ENCODE measurements at regions not wholly inside any gene's neighbourhood (a gene's known extent, or its start where the extent isn't known, plus 50 kb on each side); places are given as distances from the start of the nearest gene placed in this dataset.

DNA sequence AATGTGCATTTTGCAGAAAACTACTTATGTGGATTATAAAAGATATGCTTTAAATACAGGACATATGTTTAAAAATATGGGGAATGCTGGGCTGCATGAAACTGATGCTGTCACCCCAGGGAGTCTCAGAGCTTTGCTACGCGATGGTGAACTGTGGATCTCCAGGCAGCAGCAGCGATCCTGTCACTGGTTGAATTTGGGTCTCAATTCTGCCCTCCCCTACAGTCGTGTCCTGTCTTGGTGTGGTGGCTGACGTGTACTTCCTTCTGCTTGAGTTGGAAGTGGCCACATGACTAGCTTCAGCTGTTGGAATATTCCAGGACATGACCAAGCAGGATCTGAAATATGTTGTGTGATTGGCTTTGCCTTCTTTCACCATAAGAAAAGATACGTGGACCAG is 222.9 kb upstream of the AJAP1 start:
- Mint-ChIP-seq H3K4me1 (peaks cover 0 to 2% (median 0%) of the 10 kb centered on the region in 3 donors), H3K36me3 (peaks cover 1% of the 10 kb centered on the region), H3K27ac (no peak overlapping the region), H3K4me3 (no peak overlapping the region), H3K9me3 (peaks cover 0 to 7% (median 6%) of the 10 kb centered on the region in 3 donors), H3K27me3 (no peaks in the 10 kb centered on the region)

DNA sequence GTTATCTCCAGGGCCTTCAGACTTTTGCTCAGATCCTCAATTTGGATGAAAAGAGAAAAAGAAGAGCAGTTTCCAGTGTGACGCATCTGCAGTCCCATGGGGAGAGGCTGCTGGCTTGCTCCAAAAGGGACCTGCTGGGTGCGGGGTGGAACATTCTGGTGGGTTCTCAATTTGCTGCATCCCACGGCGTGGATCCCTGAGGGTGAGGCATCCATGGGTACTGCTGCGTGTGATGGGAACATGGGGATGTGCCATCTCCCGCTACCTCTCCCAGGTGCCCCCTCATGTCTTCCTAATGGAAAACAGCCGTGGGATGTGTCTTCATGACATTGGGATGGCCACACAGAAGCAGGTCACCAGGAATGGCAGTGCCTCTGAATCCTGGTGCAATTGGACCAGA is 221.3 kb upstream of the AJAP1 start:
- H3K4me3 Mint-ChIP-seq = no peak overlapping the region
- H3K27ac Mint-ChIP-seq = peak overlapping the region in 1 of 3 donors; percentile 11
- peaks cover 0 to 2% (median 0%) of the 10 kb centered on the region in 3 donors for H3K4me1 Mint-ChIP-seq
- H3K27me3 Mint-ChIP-seq = no peaks in the 10 kb centered on the region
- peaks cover 4 to 8% (median 8%) of the 10 kb centered on the region in 3 donors for H3K9me3 Mint-ChIP-seq
- peaks cover 1% of the 10 kb centered on the region for H3K36me3 Mint-ChIP-seq

DNA sequence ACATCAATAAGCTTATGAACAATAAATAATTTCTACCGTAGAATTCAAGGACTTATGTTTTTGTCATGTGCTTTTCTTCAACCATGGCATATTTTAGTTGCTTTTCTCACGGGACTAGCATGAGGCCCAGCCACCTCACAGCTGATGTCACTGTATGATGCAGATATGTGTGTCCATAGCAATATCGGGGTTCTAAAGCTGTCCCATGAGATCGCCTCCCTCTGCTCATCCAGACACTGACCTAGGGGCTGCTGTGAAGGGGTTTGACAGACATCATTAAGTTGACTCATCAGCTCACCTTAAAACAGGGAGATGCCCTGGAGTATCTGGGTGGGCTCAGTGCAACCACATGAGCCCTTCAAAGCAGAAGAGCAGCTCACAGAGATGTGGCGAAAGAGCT is 210.3 kb upstream of the AJAP1 start:
- Mint-ChIP-seq H3K27me3 (peaks cover 9% of the 10 kb centered on the region), H3K27ac (no peak overlapping the region), H3K36me3 (no peaks in the 10 kb centered on the region)

DNA sequence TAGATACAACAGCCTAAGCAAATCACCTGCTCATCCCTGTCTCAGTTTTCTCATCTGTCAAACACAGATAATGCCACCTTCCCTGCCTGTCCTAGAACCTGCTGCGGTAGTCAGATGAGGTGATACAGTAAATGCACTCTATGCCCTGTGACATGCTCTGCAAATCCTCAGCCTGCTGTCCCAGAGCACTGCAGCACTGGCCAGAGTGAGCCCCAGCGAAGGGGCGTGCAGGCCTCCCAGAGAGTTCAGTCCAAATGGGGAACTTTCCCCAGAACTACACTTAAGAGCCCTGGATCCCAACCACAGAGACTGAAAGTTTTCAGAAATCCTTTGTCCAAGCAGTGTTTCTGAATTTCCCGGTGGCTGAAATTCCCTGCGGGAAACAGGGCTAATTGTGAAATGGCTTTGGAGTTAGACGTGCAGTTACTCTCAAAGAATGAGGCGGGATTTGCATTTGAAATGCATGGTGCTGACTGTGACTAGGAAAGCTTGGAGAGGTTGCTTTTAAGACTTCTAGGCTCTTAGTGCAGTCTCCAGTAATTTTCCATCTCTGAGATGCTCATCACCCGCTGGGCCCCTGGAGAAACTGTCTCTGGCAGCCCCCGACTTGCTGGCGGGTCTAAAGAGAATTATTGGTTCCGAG is 206.5 kb upstream of the AJAP1 start:
- H3K9me3 Mint-ChIP-seq = peaks cover 0 to 2% (median 0%) of the 10 kb centered on the region in 3 donors
- H3K27ac Mint-ChIP-seq = no peak overlapping the region
- no peak overlapping the region for H3K4me3 Mint-ChIP-seq
- H3K4me1 Mint-ChIP-seq = no peaks in the 10 kb centered on the region
- peaks cover 10% of the 10 kb centered on the region for H3K27me3 Mint-ChIP-seq
- H3K36me3 Mint-ChIP-seq = no peaks in the 10 kb centered on the region

More for the DNA sequence above, 210.3 kb upstream of the AJAP1 start:
- Mint-ChIP-seq H3K4me1 (no peaks in the 10 kb centered on the region), H3K9me3 (peaks cover 0 to 6% (median 0%) of the 10 kb centered on the region in 3 donors), H3K4me3 (no peak overlapping the region)

DNA sequence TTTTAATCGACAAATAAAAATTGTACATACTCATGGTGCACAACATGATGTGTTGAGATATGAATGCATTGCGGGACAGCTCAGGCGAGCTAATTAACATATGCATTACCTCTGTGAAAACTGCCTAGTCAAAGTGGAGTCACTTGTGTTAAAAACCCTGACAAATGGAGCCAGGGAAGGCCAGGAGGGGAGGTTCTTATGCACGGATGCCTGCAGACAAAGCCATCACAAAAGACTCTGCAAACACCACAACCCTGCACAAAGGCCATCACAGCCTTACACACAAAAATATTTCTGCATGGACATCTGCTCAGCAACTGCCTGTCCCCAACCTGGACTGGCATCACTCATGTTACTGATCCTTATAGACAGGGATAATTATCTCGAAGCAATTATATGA is 204.4 kb upstream of the AJAP1 start:
- Mint-ChIP-seq H3K9me3 (no peaks in the 10 kb centered on the region), H3K36me3 (no peaks in the 10 kb centered on the region), H3K4me3 (no peak overlapping the region), H3K4me1 (no peaks in the 10 kb centered on the region), H3K27me3 (peaks cover 11% of the 10 kb centered on the region), H3K27ac (no peak overlapping the region)

DNA sequence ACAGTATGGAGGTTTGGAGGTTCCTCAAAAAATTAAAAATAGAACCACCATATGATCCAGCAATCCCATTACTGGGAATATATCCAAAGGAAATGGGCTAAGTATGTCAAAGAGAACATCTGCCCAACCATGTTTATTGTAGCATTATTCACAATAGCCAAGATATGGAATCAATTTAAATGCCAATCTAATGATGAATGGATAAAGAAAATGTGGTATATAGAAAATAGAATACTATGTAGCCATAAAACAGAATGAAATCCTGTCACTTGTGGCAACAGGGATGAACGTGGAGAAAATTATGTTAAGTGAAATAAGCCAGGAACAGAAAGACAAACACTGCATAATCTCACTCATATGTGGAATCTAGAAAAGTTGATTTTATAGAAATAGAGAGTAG is 201.7 kb upstream of the AJAP1 start:
- no peak overlapping the region for H3K4me3 Mint-ChIP-seq
- peaks cover 9% of the 10 kb centered on the region for H3K27me3 Mint-ChIP-seq
- no peaks in the 10 kb centered on the region for H3K36me3 Mint-ChIP-seq
- peaks cover 2 to 11% (median 3%) of the 10 kb centered on the region in 3 donors for H3K9me3 Mint-ChIP-seq
- H3K27ac Mint-ChIP-seq = no peak overlapping the region
- H3K4me1 Mint-ChIP-seq = no peaks in the 10 kb centered on the region

DNA sequence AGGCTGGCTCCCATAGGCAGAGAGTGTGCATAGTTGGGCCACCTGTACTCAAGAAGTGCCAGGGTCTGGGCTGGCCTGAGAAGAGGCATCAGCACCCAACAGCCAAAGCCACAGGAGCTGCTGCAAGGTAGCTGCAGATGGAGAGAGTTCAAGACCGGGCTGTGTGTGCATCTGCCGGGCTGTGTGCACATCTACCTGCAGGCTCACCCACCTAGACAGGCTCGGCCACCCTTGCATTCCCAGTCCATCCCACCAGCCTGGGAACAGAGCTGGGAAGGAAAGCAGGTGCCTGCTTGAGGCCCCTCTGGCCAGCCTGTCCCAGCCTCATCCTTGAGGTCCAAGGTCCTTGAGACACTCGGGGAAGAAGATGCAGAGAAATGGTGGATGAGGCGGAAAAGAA is 194.4 kb upstream of the AJAP1 start:
- Mint-ChIP-seq H3K36me3 (no peaks in the 10 kb centered on the region), H3K27me3 (no peaks in the 10 kb centered on the region), H3K4me3 (no peak overlapping the region), H3K27ac (no peak overlapping the region), H3K9me3 (peaks cover 2 to 11% (median 3%) of the 10 kb centered on the region in 3 donors), H3K4me1 (no peaks in the 10 kb centered on the region)

DNA sequence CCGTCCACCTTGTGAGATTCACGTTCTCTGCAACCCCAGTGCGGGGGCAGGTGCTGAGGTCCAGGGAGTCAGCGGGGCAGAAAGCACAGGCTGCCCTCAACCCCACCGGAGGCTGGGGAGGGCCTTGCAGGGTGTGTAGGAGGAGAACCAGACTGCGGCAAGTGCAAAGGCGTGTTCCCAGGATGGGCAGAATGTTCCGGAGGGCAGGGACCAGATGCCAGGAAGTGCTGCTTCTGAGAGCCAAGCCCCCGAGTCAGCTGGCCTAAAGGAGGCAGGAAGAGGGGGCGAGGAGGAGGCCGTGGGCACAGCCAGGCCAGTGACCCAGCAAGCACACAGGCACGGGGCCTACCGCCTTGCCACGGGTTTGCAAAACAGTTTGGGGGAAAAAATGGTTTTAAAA is 193.8 kb upstream of the AJAP1 start:
- no peak overlapping the region for H3K27ac Mint-ChIP-seq
- H3K36me3 Mint-ChIP-seq = no peaks in the 10 kb centered on the region
- H3K4me1 Mint-ChIP-seq = no peaks in the 10 kb centered on the region

DNA sequence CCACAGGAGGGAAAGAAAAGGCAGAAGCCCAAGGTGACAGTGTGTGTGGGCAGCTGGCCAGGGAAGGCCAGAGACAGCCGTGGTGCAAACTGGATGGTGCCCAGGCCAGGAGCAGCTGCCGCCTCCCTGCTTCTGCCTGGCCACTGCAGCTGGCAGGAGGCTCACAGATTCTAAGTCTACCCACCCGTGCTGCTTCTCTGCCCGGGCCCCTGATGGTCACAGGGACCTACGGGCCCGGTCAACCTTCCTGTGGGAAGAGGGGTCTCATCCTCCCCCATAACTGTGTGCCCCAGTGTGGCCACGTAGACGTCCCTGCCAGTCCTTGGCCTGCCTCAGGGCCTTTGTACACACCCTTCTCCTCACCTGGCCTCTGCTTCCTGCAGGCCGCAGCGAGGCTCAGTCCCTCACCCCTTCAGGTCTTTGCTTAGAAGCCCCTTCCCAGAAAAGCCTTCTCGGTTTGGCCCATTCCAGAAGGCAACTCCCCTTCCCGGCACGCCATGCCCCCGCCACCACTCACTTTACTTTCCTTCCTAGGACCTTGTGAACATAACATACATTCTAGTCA is 192.6 kb upstream of the AJAP1 start:
- H3K9me3 Mint-ChIP-seq = peaks cover 0 to 2% (median 0%) of the 10 kb centered on the region in 3 donors
- no peaks in the 10 kb centered on the region for H3K36me3 Mint-ChIP-seq
- H3K27ac Mint-ChIP-seq = no peak overlapping the region
- H3K4me3 Mint-ChIP-seq = no peak overlapping the region
- no peaks in the 10 kb centered on the region for H3K27me3 Mint-ChIP-seq
- H3K4me1 Mint-ChIP-seq = no peaks in the 10 kb centered on the region

More for the DNA sequence above, 193.8 kb upstream of the AJAP1 start:
- Mint-ChIP-seq H3K9me3 (peaks cover 2 to 10% (median 2%) of the 10 kb centered on the region in 3 donors), H3K27me3 (no peaks in the 10 kb centered on the region), H3K4me3 (no peak overlapping the region)

DNA sequence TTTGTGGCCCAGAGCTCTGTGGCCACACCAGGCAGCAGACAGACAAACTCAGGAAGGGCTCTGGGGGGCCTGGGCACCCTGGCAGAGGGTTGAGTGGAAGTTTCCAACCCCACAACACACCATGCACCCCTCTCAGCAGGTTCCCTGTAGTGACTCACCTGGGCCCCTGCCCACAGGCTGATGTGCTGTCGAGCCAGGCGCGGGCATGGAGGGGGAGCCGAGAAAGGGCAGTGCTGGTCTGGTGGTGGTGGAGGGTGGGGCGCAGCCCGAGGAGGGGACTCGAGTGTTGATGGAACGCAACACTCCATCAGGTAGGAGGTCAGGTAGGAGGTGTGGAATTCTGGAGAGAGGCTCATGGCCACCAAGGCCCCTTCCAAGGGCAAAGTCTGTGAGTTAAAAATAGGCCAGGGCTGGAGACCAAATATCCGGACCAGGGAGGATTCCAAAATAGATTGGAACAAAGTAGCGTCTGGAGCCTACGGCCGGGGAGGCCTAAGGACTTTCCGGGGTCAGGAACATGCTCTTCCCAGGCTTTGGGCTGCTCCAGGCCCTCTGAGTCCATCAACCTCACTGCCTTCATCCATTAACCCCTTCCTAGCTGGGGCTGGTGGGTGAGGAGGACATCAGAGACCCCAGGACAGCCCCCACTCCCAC is 191.5 kb upstream of the AJAP1 start:
- H3K27me3 Mint-ChIP-seq = no peaks in the 10 kb centered on the region
- H3K27ac Mint-ChIP-seq = no peak overlapping the region
- no peak overlapping the region for H3K4me3 Mint-ChIP-seq
- H3K9me3 Mint-ChIP-seq = peaks cover 0 to 2% (median 0%) of the 10 kb centered on the region in 3 donors
- no peaks in the 10 kb centered on the region for H3K4me1 Mint-ChIP-seq
- H3K36me3 Mint-ChIP-seq = no peaks in the 10 kb centered on the region

DNA sequence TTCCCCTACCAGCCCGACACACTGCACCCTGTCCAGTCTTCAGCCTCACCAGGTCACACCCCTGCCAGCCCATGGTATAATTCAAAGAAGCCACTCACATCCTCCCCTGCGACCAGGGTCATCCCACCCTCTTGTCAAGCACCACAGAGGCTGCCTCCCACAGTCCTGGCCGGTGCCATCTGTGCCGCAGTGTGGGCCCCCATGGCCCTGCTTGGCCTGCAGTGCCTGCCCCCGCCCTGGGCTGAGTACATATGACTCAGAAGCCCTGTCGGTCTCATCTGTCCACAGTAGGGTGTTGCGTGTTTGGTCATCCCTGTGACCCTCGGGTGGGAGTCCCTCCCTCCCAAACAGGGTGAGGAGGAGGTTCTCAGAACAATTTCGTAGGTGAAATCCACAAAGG is 190.8 kb upstream of the AJAP1 start:
- no peaks in the 10 kb centered on the region for H3K4me1 Mint-ChIP-seq
- no peaks in the 10 kb centered on the region for H3K27me3 Mint-ChIP-seq
- no peak overlapping the region for H3K27ac Mint-ChIP-seq
- H3K36me3 Mint-ChIP-seq = no peaks in the 10 kb centered on the region
- no peak overlapping the region for H3K4me3 Mint-ChIP-seq
- peaks cover 0 to 2% (median 0%) of the 10 kb centered on the region in 3 donors for H3K9me3 Mint-ChIP-seq

DNA sequence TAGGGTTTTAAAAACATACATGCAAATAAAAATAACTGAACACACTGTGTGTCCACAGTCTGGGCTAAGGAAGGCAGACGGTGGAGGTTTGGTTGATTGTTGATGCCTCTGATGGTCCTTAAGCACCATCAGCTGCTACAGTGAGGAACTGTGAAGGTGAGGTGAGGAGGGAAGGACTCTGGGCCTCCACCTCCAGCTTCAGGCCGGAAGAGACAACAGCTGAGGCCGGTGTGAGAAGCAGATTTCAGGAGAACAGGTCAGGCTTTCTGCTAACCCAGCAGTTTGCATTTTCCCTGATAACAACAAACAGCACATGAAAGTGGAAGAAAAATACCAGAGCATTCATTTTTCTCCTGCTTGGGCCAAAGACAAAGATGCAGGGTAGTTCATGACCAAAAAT is 189.9 kb upstream of the AJAP1 start:
- Mint-ChIP-seq H3K9me3 (peaks cover 0 to 2% (median 0%) of the 10 kb centered on the region in 3 donors), H3K27ac (no peak overlapping the region), H3K27me3 (no peaks in the 10 kb centered on the region), H3K4me3 (no peak overlapping the region), H3K4me1 (no peaks in the 10 kb centered on the region), H3K36me3 (no peaks in the 10 kb centered on the region)

DNA sequence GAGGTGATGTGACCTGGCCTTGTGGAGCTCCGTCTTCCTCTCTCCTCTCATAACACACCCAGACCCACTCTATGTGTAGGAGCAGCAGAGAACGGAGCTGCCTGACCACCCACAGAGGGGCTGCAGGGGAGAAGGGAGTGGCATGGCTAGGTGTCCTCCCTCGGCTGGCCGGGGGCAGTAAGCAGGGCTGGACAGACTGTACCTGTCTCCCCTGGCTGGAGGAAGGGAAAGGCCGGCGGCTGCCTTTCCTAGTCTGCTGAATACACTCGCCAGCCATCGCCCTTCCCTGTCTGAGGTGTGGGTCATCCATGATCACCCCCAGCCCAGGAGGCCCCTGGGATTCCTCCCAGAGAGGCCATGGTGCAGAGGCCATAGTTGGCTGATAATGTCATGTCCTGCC is 187.2 kb upstream of the AJAP1 start:
- H3K9me3 Mint-ChIP-seq = peaks cover 0 to 5% (median 0%) of the 10 kb centered on the region in 3 donors
- H3K4me3 Mint-ChIP-seq = no peak overlapping the region
- H3K4me1 Mint-ChIP-seq = no peaks in the 10 kb centered on the region
- H3K27me3 Mint-ChIP-seq = no peaks in the 10 kb centered on the region
- no peak overlapping the region for H3K27ac Mint-ChIP-seq
- H3K36me3 Mint-ChIP-seq = no peaks in the 10 kb centered on the region

DNA sequence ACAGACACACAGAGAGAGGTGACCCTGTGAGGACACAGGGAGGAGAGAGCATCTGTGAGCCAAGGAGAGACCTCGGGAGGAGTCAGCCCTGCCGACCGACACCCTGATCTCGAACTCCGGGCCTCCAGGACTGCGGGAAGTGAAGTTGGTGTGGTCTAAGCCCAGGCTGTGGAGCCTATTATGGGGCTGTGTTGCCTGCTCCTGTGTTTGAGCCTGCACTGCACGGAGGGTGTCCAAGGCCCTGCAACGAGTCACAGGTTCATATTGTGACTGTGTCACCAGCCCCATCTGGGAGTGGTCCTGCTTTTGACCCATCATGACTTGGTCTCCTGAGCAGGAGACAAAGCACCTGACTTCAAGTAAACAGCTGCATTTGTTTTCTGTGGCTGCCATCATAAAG is 186.0 kb upstream of the AJAP1 start:
- Mint-ChIP-seq H3K27ac (peak overlapping the region in 1 of 3 donors; percentile 76), H3K4me3 (no peak overlapping the region), H3K4me1 (no peaks in the 10 kb centered on the region), H3K9me3 (peaks cover 0 to 5% (median 0%) of the 10 kb centered on the region in 3 donors), H3K36me3 (no peaks in the 10 kb centered on the region), H3K27me3 (no peaks in the 10 kb centered on the region)

DNA sequence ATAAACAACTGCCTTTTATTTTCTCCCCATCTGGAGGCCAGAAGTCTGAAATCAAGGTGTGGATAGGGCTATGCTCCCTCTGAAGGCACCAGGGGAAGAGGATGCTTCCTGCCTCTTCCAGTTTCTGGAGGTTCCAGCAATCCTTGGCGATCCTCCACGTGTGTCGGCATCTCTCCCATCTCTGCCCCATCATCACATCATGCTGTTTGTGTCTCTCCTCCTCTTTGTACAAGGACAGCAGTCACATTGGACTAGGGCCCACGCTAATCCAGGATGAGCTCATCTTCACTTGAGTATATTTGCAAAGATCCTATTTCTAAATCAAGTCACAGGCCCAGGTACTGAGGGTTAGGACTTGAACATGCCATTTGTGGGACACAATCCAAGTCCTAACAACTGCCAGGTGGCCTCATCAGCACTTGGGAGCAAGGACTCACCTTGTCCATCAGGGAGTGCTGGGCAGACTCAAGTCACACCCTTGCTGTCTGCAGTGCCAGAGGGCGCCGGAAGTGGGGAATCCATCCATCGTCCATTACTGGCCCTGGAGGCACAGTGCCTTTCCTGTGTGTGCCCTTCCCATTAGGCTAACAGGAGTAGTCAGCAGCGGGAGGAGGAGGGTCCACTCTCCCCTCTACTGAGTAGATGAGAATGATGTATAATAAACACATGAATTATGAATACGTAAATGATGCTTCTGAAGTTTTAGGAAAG is 185.4 kb upstream of the AJAP1 start:
- Mint-ChIP-seq H3K4me1 (no peaks in the 10 kb centered on the region), H3K27me3 (no peaks in the 10 kb centered on the region), H3K4me3 (no peak overlapping the region), H3K27ac (no peak overlapping the region), H3K36me3 (no peaks in the 10 kb centered on the region), H3K9me3 (peaks cover 0 to 5% (median 2%) of the 10 kb centered on the region in 3 donors)
